Kidney (tissue), 13 donors: ENCODE measurements at regions not wholly inside any gene's neighbourhood (a gene's known extent, or its start where the extent isn't known, plus 50 kb on each side); places are given as distances from the start of the nearest gene placed in this dataset.
"Not testable (repeated sequence)": the region's sequence is repeated elsewhere in the genome, so short reads cannot be mapped to it uniquely, and the experiment has no call there.

Experiments used
- DNase-seq, 5 donors: peaks; one replicate each; pipeline ENCODE4 v3.0.0-alpha.2; 2013 to 2020
- FAIRE-seq: peaks from 2 replicates; lab custom pipeline; 2012; peaks lifted over from hg19 to GRCh38; lab: Jason Lieb, UNC
- H3K27ac ChIP-seq, 2 donors: one replicate each; pipeline ENCODE4 v1.7.0; 2013; ENCODE audit warnings: low read depth in 2 of 2, low read length in 2 of 2, inconsistent platforms in 1 of 2
- H3K27me3 ChIP-seq: one replicate; pipeline ENCODE4 v1.7.1; 2013; ENCODE audit warnings: low read length, inconsistent platforms; ENCODE audit not compliant: control insufficient read depth, insufficient read depth
- H3K36me3 ChIP-seq, 3 donors: one replicate each; pipeline versions ENCODE4 v1.7.0 to v1.7.1; 2013; ENCODE audit warnings: low read length in 3 of 3, control low read depth in 1 of 3, inconsistent platforms in 1 of 3; ENCODE audit not compliant: insufficient read depth in 3 of 3, control insufficient read depth in 2 of 3
- H3K4me1 ChIP-seq, 3 donors: one replicate each; pipeline versions ENCODE4 v1.7.0 to v1.7.1; 2013; ENCODE audit warnings: low read length in 3 of 3, inconsistent platforms in 1 of 3, low read depth in 1 of 3; ENCODE audit not compliant: control insufficient read depth in 2 of 3, insufficient read depth in 2 of 3
- H3K4me3 ChIP-seq, 3 donors: one replicate each; pipeline versions ENCODE4 v1.7.0 to v1.8.1; 2013; ENCODE audit warnings: low read length in 3 of 3, control low read depth in 1 of 3, inconsistent platforms in 1 of 3
- H3K9ac ChIP-seq, 3 donors: one replicate each; pipeline versions ENCODE4 v1.7.0 to v1.7.1; 2013; ENCODE audit warnings: low read length in 3 of 3, control low read depth in 1 of 3, inconsistent platforms in 1 of 3
- H3K9me3 ChIP-seq, 3 donors: one replicate each; pipeline versions ENCODE4 v1.7.0 to v1.7.1; 2013; ENCODE audit warnings: low read length in 3 of 3, control low read depth in 1 of 3, inconsistent platforms in 1 of 3; ENCODE audit not compliant: control insufficient read depth in 2 of 3, insufficient read depth in 1 of 3
- CTCF ChIP-seq: IDR thresholded peaks from 3 replicates; pipeline ENCODE4 v1.5.1; 2012; ENCODE audit warnings: mild to moderate bottlenecking, moderate library complexity, borderline replicate concordance; ENCODE audit not compliant: insufficient read depth; ENCODE audit errors: extremely low read depth
- intact Hi-C: fragments of 100-400 bp; cut with DNase I; formaldehyde crosslinking; loops from one replicate; pipeline ENCODE4 v1.11.1; 2022
- donor health status: control.
- donor health status: control.
- donor health status: control.
- donor health status: control.
- donor health status: control.
- donor health status: DM: yes; HTN: yes; CAD: no.
- donor health status: Normal renal cell carcinoma (clear cell type).

GRCh38 chr1:244773513-244773912, 61.9 kb upstream of the COX20 start:
- DNase-seq (no peak), FAIRE-seq (no peak)
- H3K9me3 ChIP-seq, result no peaks in the 10 kb centered on the region
- no peak overlapping the region for H3K9ac ChIP-seq
- intact Hi-C loops, result no loop called here
- TF ChIP-seq CTCF, result no peak
- no peaks in the 10 kb centered on the region for H3K36me3 ChIP-seq
- no peak overlapping the region for H3K27ac ChIP-seq
- no peak overlapping the region for H3K4me3 ChIP-seq
- no peaks in the 10 kb centered on the region for H3K4me1 ChIP-seq
- no peaks in the 10 kb centered on the region for H3K27me3 ChIP-seq

- H3K9me3 ChIP-seq, H3K27me3 ChIP-seq, intact Hi-C loops, H3K36me3 ChIP-seq, FAIRE-seq, H3K4me1 ChIP-seq, H3K4me3 ChIP-seq, H3K9ac ChIP-seq, DNase-seq, H3K27ac ChIP-seq: not testable (repeated sequence)
Observed at GRCh38 chr1:244776783-244777182, 58.7 kb upstream of the COX20 start.

- Histone ChIP-seq H3K27ac (no peak overlapping the region), H3K9ac (no peak overlapping the region), H3K9me3 (no peaks in the 10 kb centered on the region), H3K4me3 (no peak overlapping the region), H3K27me3 (no peaks in the 10 kb centered on the region), H3K4me1 (no peaks in the 10 kb centered on the region), H3K36me3 (no peaks in the 10 kb centered on the region)
- FAIRE-seq (no peak), DNase-seq (peak in 2 of 5 donors; percentile 38 to 65)
- intact Hi-C loops, result no loop called here
- no peak for TF ChIP-seq CTCF
Observed at GRCh38 chr1:244778344-244778743, 57.1 kb upstream of the COX20 start.

GRCh38 chr1:244779410-244779809, 56.0 kb upstream of the COX20 start:
- no peaks in the 10 kb centered on the region for H3K4me1 ChIP-seq
- no peak for FAIRE-seq
- no peaks in the 10 kb centered on the region for H3K27me3 ChIP-seq
- H3K36me3 ChIP-seq, result no peaks in the 10 kb centered on the region
- H3K9me3 ChIP-seq, result no peaks in the 10 kb centered on the region
- no peak for DNase-seq
- no peak for TF ChIP-seq CTCF
- no peak overlapping the region for H3K4me3 ChIP-seq
- intact Hi-C loops, result no loop called here
- H3K9ac ChIP-seq, result no peak overlapping the region
- H3K27ac ChIP-seq, result no peak overlapping the region
